ENCODE measurements at regions not wholly inside any gene's neighbourhood (a gene's known extent, or its start where the extent isn't known, plus 50 kb on each side); places are given as distances from the start of the nearest gene placed in this dataset.

- no peak for DNase-seq (ENCODE audit: low read depth)
- H3K4me3 ChIP-seq (ENCODE audit: control insufficient read depth, low read depth, low read length): no peak overlapping the region
- TF ChIP-seq, protein P1, sequence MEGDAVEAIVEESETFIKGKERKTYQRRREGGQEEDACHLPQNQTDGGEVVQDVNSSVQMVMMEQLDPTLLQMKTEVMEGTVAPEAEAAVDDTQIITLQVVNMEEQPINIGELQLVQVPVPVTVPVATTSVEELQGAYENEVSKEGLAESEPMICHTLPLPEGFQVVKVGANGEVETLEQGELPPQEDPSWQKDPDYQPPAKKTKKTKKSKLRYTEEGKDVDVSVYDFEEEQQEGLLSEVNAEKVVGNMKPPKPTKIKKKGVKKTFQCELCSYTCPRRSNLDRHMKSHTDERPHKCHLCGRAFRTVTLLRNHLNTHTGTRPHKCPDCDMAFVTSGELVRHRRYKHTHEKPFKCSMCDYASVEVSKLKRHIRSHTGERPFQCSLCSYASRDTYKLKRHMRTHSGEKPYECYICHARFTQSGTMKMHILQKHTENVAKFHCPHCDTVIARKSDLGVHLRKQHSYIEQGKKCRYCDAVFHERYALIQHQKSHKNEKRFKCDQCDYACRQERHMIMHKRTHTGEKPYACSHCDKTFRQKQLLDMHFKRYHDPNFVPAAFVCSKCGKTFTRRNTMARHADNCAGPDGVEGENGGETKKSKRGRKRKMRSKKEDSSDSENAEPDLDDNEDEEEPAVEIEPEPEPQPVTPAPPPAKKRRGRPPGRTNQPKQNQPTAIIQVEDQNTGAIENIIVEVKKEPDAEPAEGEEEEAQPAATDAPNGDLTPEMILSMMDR (IDR thresholded peaks at IDR 0.05; ENCODE audit: control insufficient read depth, insufficient read depth, low read depth, low read length, missing control alignments): no peak
Observed at GRCh38 chr2:172322049-172322448, 105.3 kb upstream of the ITGA6 start.

GRCh38 chr2:172323256-172323655 is 104.1 kb upstream of the ITGA6 start:
- no peak for DNase-seq (ENCODE audit: low read depth)

GRCh38 chr2:172323861-172324597 is 103.4 kb upstream of the ITGA6 start:
- DNase-seq (ENCODE audit: low read depth): no peak
- TF ChIP-seq, protein P1 (IDR thresholded peaks at IDR 0.05; ENCODE audit: control insufficient read depth, insufficient read depth, low read depth, low read length, missing control alignments): no peak

More at GRCh38 chr2:172323256-172323655, 104.1 kb upstream of the ITGA6 start:
- no peak overlapping the region for H3K4me3 ChIP-seq (ENCODE audit: control insufficient read depth, low read depth, low read length)
- TF ChIP-seq, protein P1 (IDR thresholded peaks at IDR 0.05; ENCODE audit: control insufficient read depth, insufficient read depth, low read depth, low read length, missing control alignments): no peak

DNA sequence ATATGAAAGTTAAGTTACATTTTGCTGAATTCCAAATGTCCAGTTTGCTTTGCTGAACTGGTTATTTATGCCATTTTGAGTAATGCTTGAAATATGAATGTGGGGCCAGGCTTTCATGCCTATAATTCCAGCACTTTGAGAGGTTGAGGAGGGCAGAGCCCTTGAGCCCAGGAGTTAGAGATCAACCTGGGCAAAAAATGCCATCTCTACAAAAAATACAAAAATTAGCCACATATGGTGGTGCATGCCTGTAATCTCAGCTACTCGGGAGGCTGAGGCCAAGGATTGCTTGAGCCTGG is 101.2 kb upstream of the ITGA6 start:
- no peak for DNase-seq (ENCODE audit: low read depth)
- H3K4me3 ChIP-seq (ENCODE audit: control insufficient read depth, low read depth, low read length): no peak overlapping the region
- TF ChIP-seq, protein P1 (IDR thresholded peaks at IDR 0.05; ENCODE audit: control insufficient read depth, insufficient read depth, low read depth, low read length, missing control alignments): no peak

More at GRCh38 chr2:172323861-172324597, 103.4 kb upstream of the ITGA6 start:
- no peak overlapping the region for H3K4me3 ChIP-seq (ENCODE audit: control insufficient read depth, low read depth, low read length)

GRCh38 chr2:172328103-172328841 is 99.1 kb upstream of the ITGA6 start:
- TF ChIP-seq, protein P1 (IDR thresholded peaks at IDR 0.05; ENCODE audit: control insufficient read depth, insufficient read depth, low read depth, low read length, missing control alignments): no peak
- DNase-seq (ENCODE audit: low read depth): peak; percentile 51

GRCh38 chr2:172329416-172329773 is 98.0 kb upstream of the ITGA6 start:
- H3K4me3 ChIP-seq (ENCODE audit: control insufficient read depth, low read depth, low read length): no peak overlapping the region
- TF ChIP-seq, protein P1 (IDR thresholded peaks at IDR 0.05; ENCODE audit: control insufficient read depth, insufficient read depth, low read depth, low read length, missing control alignments): no peak
- no peak for DNase-seq (ENCODE audit: low read depth)

More at GRCh38 chr2:172328103-172328841, 99.1 kb upstream of the ITGA6 start:
- H3K4me3 ChIP-seq (ENCODE audit: control insufficient read depth, low read depth, low read length): no peak overlapping the region
